MCF 10A (cell line): ENCODE measurements at regions not wholly inside any gene's neighbourhood (a gene's known extent, or its start where the extent isn't known, plus 50 kb on each side); places are given as distances from the start of the nearest gene placed in this dataset.

Experiments used
- BruUV-seq: library from RNA; stranded (reverse); fragments of 400-500 nt; replicated peaks from 2 replicates; lab custom pipeline; 2021; lab: Mats Ljungman, UMichigan
- CTCF ChIA-PET: fragments of 300-600 bp; sonication (Branson Sonifier 250); formaldehyde crosslinking; extraction: SDS; loops from one replicate; lab custom pipeline; 2021; ENCODE audit warnings: antibody characterized with exemption, inconsistent platforms; lab: Yijun Ruan, JAX
- POLR2A ChIA-PET: fragments of 300-600, 350-650 bp; sonication (Branson Sonifier 250); formaldehyde crosslinking; extraction: SDS; loops from one replicate; lab custom pipeline; 2020; ENCODE audit warnings: antibody characterized with exemption, inconsistent platforms; lab: Yijun Ruan, JAX
- DNase-seq: peaks from one replicate; pipeline ENCODE4 v3.0.0-alpha.2; 2018; ENCODE audit not compliant: unreplicated experiment
- H3K27ac Mint-ChIP-seq: one replicate; pipeline ENCODE4 v1.8.0; 2022; ENCODE audit warnings: mild to moderate bottlenecking, low read depth, mixed read lengths; ENCODE audit not compliant: unreplicated experiment
- H3K27me3 Mint-ChIP-seq: one replicate; pipeline ENCODE4 v1.8.0; 2022; ENCODE audit warnings: mixed read lengths; ENCODE audit not compliant: insufficient read depth, unreplicated experiment
- H3K36me3 Mint-ChIP-seq: one replicate; pipeline ENCODE4 v1.8.0; 2022; ENCODE audit warnings: mild to moderate bottlenecking, moderate library complexity, mixed read lengths; ENCODE audit not compliant: insufficient read depth, unreplicated experiment
- H3K4me1 Mint-ChIP-seq: one replicate; pipeline ENCODE4 v1.8.0; 2022; ENCODE audit warnings: mixed read lengths; ENCODE audit not compliant: insufficient read depth, unreplicated experiment
- H3K4me3 Mint-ChIP-seq: one replicate; pipeline ENCODE4 v1.8.0; 2022; ENCODE audit warnings: mild to moderate bottlenecking, moderate library complexity, mixed read lengths; ENCODE audit not compliant: unreplicated experiment
- H3K9me3 Mint-ChIP-seq: one replicate; pipeline ENCODE4 v1.8.0; 2022; ENCODE audit warnings: mixed read lengths; ENCODE audit not compliant: unreplicated experiment
- CTCF ChIP-seq: fragments of 200-600 bp; IDR thresholded peaks from one replicate; pipeline ENCODE4 v1.8.0; 2022; ENCODE audit warnings: antibody characterized with exemption, mild to moderate bottlenecking; ENCODE audit not compliant: unreplicated experiment
- intact Hi-C: fragments of 100-400 bp; cut with micrococcal nuclease; formaldehyde crosslinking; loops from 2 replicates; pipeline ENCODE4 v1.14.1; 2022

GRCh38 chr6:95660544-95660943 lies 83.2 kb downstream of the MANEA start:
- peaks cover 6% of the 10 kb centered on the region for H3K9me3 Mint-ChIP-seq
- CTCF ChIA-PET, result no interaction called here
- no TSS peak for BruUV-seq
- H3K27me3 Mint-ChIP-seq, result peaks cover 41% of the 10 kb centered on the region
- H3K4me3 Mint-ChIP-seq, result no peak overlapping the region
- no peak overlapping the region for H3K27ac Mint-ChIP-seq
- POLR2A ChIA-PET, result no interaction called here
- no peak for DNase-seq
- no peaks in the 10 kb centered on the region for H3K36me3 Mint-ChIP-seq
- no peaks in the 10 kb centered on the region for H3K4me1 Mint-ChIP-seq
- TF ChIP-seq CTCF, result no peak
- intact Hi-C loops, result no loop called here

GRCh38 chr6:95670011-95670463 lies 92.7 kb downstream of the MANEA start:
- intact Hi-C loops, result no loop called here
- ChIA-PET POLR2A (no interaction called here), CTCF (no interaction called here)
- Mint-ChIP-seq H3K27me3 (no peaks in the 10 kb centered on the region), H3K4me3 (no peak overlapping the region), H3K9me3 (peaks cover 8% of the 10 kb centered on the region), H3K4me1 (no peaks in the 10 kb centered on the region), H3K36me3 (no peaks in the 10 kb centered on the region), H3K27ac (no peak overlapping the region)
- no peak for TF ChIP-seq CTCF
- no TSS peak for BruUV-seq
- no peak for DNase-seq

- Mint-ChIP-seq H3K4me3 (no peak overlapping the region), H3K27me3 (peaks cover 12% of the 10 kb centered on the region), H3K36me3 (no peaks in the 10 kb centered on the region), H3K4me1 (no peaks in the 10 kb centered on the region), H3K27ac (no peak overlapping the region), H3K9me3 (no peaks in the 10 kb centered on the region)
- ChIA-PET POLR2A (interaction anchor here (0.7 kb wide), 1 partner anchor 56 kb away, joined by 3 read pairs; no protein-coding TSS in a partner anchor), CTCF (interaction anchor here (0.8 kb wide), 1 partner anchor 23 kb away, joined by 4 read pairs; no protein-coding TSS in a partner anchor)
- intact Hi-C loops, result no loop called here
- no peak for TF ChIP-seq CTCF
- BruUV-seq, result no TSS peak
- DNase-seq, result no peak
These were observed 98.8 kb downstream of the MANEA start for GRCh38 chr6:95676011-95676628.

- H3K27me3 Mint-ChIP-seq, result peaks cover 37% of the 10 kb centered on the region
- no peak for TF ChIP-seq CTCF
- CTCF ChIA-PET, result interaction anchor here (0.6 kb wide), 1 partner anchor 110 kb away, joined by 4 read pairs; no protein-coding TSS in a partner anchor
These were observed 102.6 kb downstream of the MANEA start for GRCh38 chr6:95679981-95680380.

More at GRCh38 chr6:95679981-95680380, 102.6 kb downstream of the MANEA start:
- Mint-ChIP-seq H3K4me3 (no peak overlapping the region), H3K9me3 (no peaks in the 10 kb centered on the region), H3K36me3 (no peaks in the 10 kb centered on the region), H3K27ac (no peak overlapping the region), H3K4me1 (no peaks in the 10 kb centered on the region)
- POLR2A ChIA-PET, result no interaction called here
- no TSS peak for BruUV-seq
- intact Hi-C loops, result no loop called here
- no peak for DNase-seq
